ENCODE measurements at regions not wholly inside any gene's neighbourhood (a gene's known extent, or its start where the extent isn't known, plus 50 kb on each side); places are given as distances from the start of the nearest gene placed in this dataset.
"Not testable (repeated sequence)": the region's sequence is repeated elsewhere in the genome, so short reads cannot be mapped to it uniquely, and the experiment has no call there.

GRCh38 chr13:105721016-105721415, 814.4 kb downstream of the EFNB2 start:
- no peak for DNase-seq (ENCODE audit: low read depth in 2 of 2)

GRCh38 chr13:105719859-105720258, 815.6 kb downstream of the EFNB2 start:
- no peak for DNase-seq (ENCODE audit: low read depth in 2 of 2)

- no peak for DNase-seq (ENCODE audit: low read depth in 2 of 2)
Measured at GRCh38 chr13:105709181-105709580, 826.3 kb downstream of the EFNB2 start.

- no peak for DNase-seq (ENCODE audit: low read depth in 2 of 2)
Measured at GRCh38 chr13:105703843-105704242, 831.6 kb downstream of the EFNB2 start.

GRCh38 chr13:105702441-105702840, 833.0 kb downstream of the EFNB2 start:
- DNase-seq (ENCODE audit: low read depth in 2 of 2) = no peak

GRCh38 chr13:105692769-105693168, 842.7 kb downstream of the EFNB2 start:
- DNase-seq (ENCODE audit: low read depth in 2 of 2) = no peak

GRCh38 chr13:105684216-105684615, 851.2 kb downstream of the EFNB2 start:
- DNase-seq (ENCODE audit: low read depth in 2 of 2) = no peak

GRCh38 chr13:105679838-105680237, 855.6 kb downstream of the EFNB2 start:
- no peak for DNase-seq (ENCODE audit: low read depth in 2 of 2)

GRCh38 chr13:105678072-105678471, 857.4 kb downstream of the EFNB2 start:
- no peak for DNase-seq (ENCODE audit: low read depth in 2 of 2)

- DNase-seq (ENCODE audit: low read depth in 2 of 2) = no peak
Measured at GRCh38 chr13:105672881-105673280, 862.6 kb downstream of the EFNB2 start.

- not testable (repeated sequence) for DNase-seq (ENCODE audit: low read depth in 2 of 2)
Measured at GRCh38 chr13:105671131-105671530, 864.3 kb downstream of the EFNB2 start.

GRCh38 chr13:105670179-105670990, 865.1 kb downstream of the EFNB2 start:
- no peak for DNase-seq (ENCODE audit: low read depth in 2 of 2)

- DNase-seq (ENCODE audit: low read depth in 2 of 2) = no peak
Measured at GRCh38 chr13:105665284-105665683, 870.2 kb downstream of the EFNB2 start.

- DNase-seq (ENCODE audit: low read depth in 2 of 2) = no peak
Measured at GRCh38 chr13:105663182-105663581, 872.3 kb downstream of the EFNB2 start.

GRCh38 chr13:105660561-105660960, 874.9 kb downstream of the EFNB2 start:
- DNase-seq (ENCODE audit: low read depth in 2 of 2) = no peak

- DNase-seq (ENCODE audit: low read depth in 2 of 2) = no peak
Measured at GRCh38 chr13:105658431-105658830, 877.0 kb downstream of the EFNB2 start.

GRCh38 chr13:105655046-105655445, 880.4 kb downstream of the EFNB2 start:
- DNase-seq (ENCODE audit: low read depth in 2 of 2) = no peak

GRCh38 chr13:105643966-105644365, 891.5 kb downstream of the EFNB2 start:
- DNase-seq (ENCODE audit: low read depth in 2 of 2) = no peak

- no peak for DNase-seq (ENCODE audit: low read depth in 2 of 2)
Measured at GRCh38 chr13:105642511-105642958, 892.9 kb downstream of the EFNB2 start.

- no peak for DNase-seq (ENCODE audit: low read depth in 2 of 2)
Measured at GRCh38 chr13:105641121-105641520, 894.3 kb downstream of the EFNB2 start.

- no peak for DNase-seq (ENCODE audit: low read depth in 2 of 2)
Measured at GRCh38 chr13:105638426-105638825, 897.0 kb downstream of the EFNB2 start.

GRCh38 chr13:105634059-105634458, 901.4 kb downstream of the EFNB2 start:
- DNase-seq (ENCODE audit: low read depth in 2 of 2) = no peak

- DNase-seq (ENCODE audit: low read depth in 2 of 2) = no peak
Measured at GRCh38 chr13:105630431-105630830, 905.0 kb downstream of the EFNB2 start.

GRCh38 chr13:105627270-105627669, 908.2 kb downstream of the EFNB2 start:
- no peak for DNase-seq (ENCODE audit: low read depth in 2 of 2)

All from stimulated activated CD8-positive, alpha-beta memory T cell treated with anti-CD3 and anti-CD28 coated beads, Interleukin-15, amount 100 ng/mL, for 4 hours (primary cell).